Activated CD4-positive, CD25-positive, alpha-beta regulatory T cell treated with anti-CD3 and anti-CD28 coated beads, Interleukin-2, amount 50 U/mL, for 72 hours (primary cell): ENCODE measurements at regions not wholly inside any gene's neighbourhood (a gene's known extent, or its start where the extent isn't known, plus 50 kb on each side); places are given as distances from the start of the nearest gene placed in this dataset.
"Not testable (repeated sequence)": the region's sequence is repeated elsewhere in the genome, so short reads cannot be mapped to it uniquely, and the experiment has no call there.

Source experiments
- DNase-seq: peaks from one replicate; pipeline ENCODE4 v3.0.0; 2021

- not testable (repeated sequence) for DNase-seq
Observed at GRCh38 chr1:234809854-234810245, 199.9 kb upstream of the IRF2BP2 start.

- DNase-seq: not testable (repeated sequence)
Observed at GRCh38 chr1:234808943-234809853, 199.2 kb upstream of the IRF2BP2 start.

- DNase-seq: not testable (repeated sequence)
Observed at GRCh38 chr1:234808459-234808858, 198.5 kb upstream of the IRF2BP2 start.

GRCh38 chr1:234807705-234808104 is 197.7 kb upstream of the IRF2BP2 start:
- DNase-seq: not testable (repeated sequence)

GRCh38 chr1:234802586-234802985 is 192.6 kb upstream of the IRF2BP2 start:
- DNase-seq: not testable (repeated sequence)

GRCh38 chr1:234801636-234802035 is 191.7 kb upstream of the IRF2BP2 start:
- DNase-seq: not testable (repeated sequence)

- not testable (repeated sequence) for DNase-seq
Observed at GRCh38 chr1:234801147-234801546, 191.2 kb upstream of the IRF2BP2 start.

- DNase-seq: not testable (repeated sequence)
Observed at GRCh38 chr1:234800563-234800962, 190.6 kb upstream of the IRF2BP2 start.

- DNase-seq: not testable (repeated sequence)
Observed at GRCh38 chr1:234799021-234799689, 189.2 kb upstream of the IRF2BP2 start.

GRCh38 chr1:234797216-234797615 is 187.2 kb upstream of the IRF2BP2 start:
- not testable (repeated sequence) for DNase-seq

GRCh38 chr1:234796438-234796792 is 186.4 kb upstream of the IRF2BP2 start:
- DNase-seq: not testable (repeated sequence)

GRCh38 chr1:234795711-234796437 is 185.9 kb upstream of the IRF2BP2 start:
- not testable (repeated sequence) for DNase-seq

GRCh38 chr1:234795007-234795406 is 185.0 kb upstream of the IRF2BP2 start:
- not testable (repeated sequence) for DNase-seq

- DNase-seq: not testable (repeated sequence)
Observed at GRCh38 chr1:234794452-234794851, 184.5 kb upstream of the IRF2BP2 start.

- DNase-seq: not testable (repeated sequence)
Observed at GRCh38 chr1:234793924-234794323, 183.9 kb upstream of the IRF2BP2 start.

- DNase-seq: not testable (repeated sequence)
Observed at GRCh38 chr1:234792221-234792864, 182.4 kb upstream of the IRF2BP2 start.

- not testable (repeated sequence) for DNase-seq
Observed at GRCh38 chr1:234791615-234792014, 181.6 kb upstream of the IRF2BP2 start.

GRCh38 chr1:234790333-234790732 is 180.4 kb upstream of the IRF2BP2 start:
- not testable (repeated sequence) for DNase-seq

GRCh38 chr1:234787011-234787584 is 177.1 kb upstream of the IRF2BP2 start:
- not testable (repeated sequence) for DNase-seq

GRCh38 chr1:234785922-234786321 is 175.9 kb upstream of the IRF2BP2 start:
- DNase-seq: not testable (repeated sequence)

- not testable (repeated sequence) for DNase-seq
Observed at GRCh38 chr1:234785471-234785919, 175.5 kb upstream of the IRF2BP2 start.

GRCh38 chr1:234784108-234784507 is 174.1 kb upstream of the IRF2BP2 start:
- not testable (repeated sequence) for DNase-seq
